Spleen (tissue), 11 donors: ENCODE measurements at regions not wholly inside any gene's neighbourhood (a gene's known extent, or its start where the extent isn't known, plus 50 kb on each side); places are given as distances from the start of the nearest gene placed in this dataset.

Experiments used
- DNase-seq: peaks from one replicate; pipeline ENCODE4 v3.0.0-alpha.2; 2020
- H3K27ac ChIP-seq, 8 donors: fragments of 200-600 bp; sonication (generic) in 7 of 8; 1 replicate in 4 of 8; 2 replicates in 4 of 8; pipeline versions ENCODE4 v1.5.0 to v1.8.0; 2016 to 2021; ENCODE audit warnings: inconsistent platforms in 4 of 8, mild to moderate bottlenecking in 4 of 8, moderate library complexity in 1 of 8
- H3K27me3 ChIP-seq, 7 donors: fragments of 200-600 bp; sonication (generic) in 6 of 7; replicated peaks in 1 of 7; 1 replicate in 4 of 7; 2 replicates in 3 of 7; pipeline versions ENCODE4 v1.5.0 to v1.8.0; 2016 to 2021; ENCODE audit warnings: inconsistent platforms in 3 of 7, mild to moderate bottlenecking in 1 of 7
- H3K36me3 ChIP-seq, 6 donors: fragments of 200-600 bp; sonication (generic) in 5 of 6; 1 replicate in 4 of 6; 2 replicates in 2 of 6; pipeline versions ENCODE4 v1.5.0 to v1.8.0; 2016 to 2021; ENCODE audit warnings: inconsistent platforms in 2 of 6
- H3K4me1 ChIP-seq, 6 donors: fragments of 200-600 bp; sonication (generic) in 5 of 6; 1 replicate in 3 of 6; 2 replicates in 3 of 6; pipeline versions ENCODE4 v1.5.0 to v1.8.0; 2016 to 2021; ENCODE audit warnings: inconsistent platforms in 3 of 6
- H3K4me3 ChIP-seq, 8 donors: fragments of 200-600 bp; sonication (generic) in 7 of 8; 1 replicate in 4 of 8; 2 replicates in 4 of 8; pipeline versions ENCODE4 v1.5.0 to v1.8.0; 2016 to 2021; ENCODE audit warnings: inconsistent platforms in 4 of 8, mild to moderate bottlenecking in 4 of 8, moderate library complexity in 2 of 8
- H3K9me3 ChIP-seq, 8 donors: fragments of 200-600 bp; sonication (generic) in 7 of 8; 1 replicate in 4 of 8; 2 replicates in 4 of 8; pipeline versions ENCODE4 v1.5.0 to v1.8.0; 2016 to 2021; ENCODE audit warnings: inconsistent platforms in 4 of 8
- POLR2A ChIP-seq, 3 donors: fragments of 450-650 bp; IDR thresholded peaks; one replicate each; pipeline ENCODE4 v1.5.1; 2017; ENCODE audit warnings: antibody characterized with exemption in 3 of 3, mild to moderate bottlenecking in 1 of 3
- POLR2AphosphoS5 ChIP-seq, 3 donors: sonication (generic); formaldehyde crosslinking; IDR thresholded peaks; one replicate each; pipeline ENCODE4 v1.5.1; 2017; ENCODE audit warnings: antibody characterized with exemption in 3 of 3
- WGBS, 5 donors: extraction: QIAGEN DNeasy Blood & Tissue Kit in 3 of 5; methylation state at CpG; one replicate each; pipeline versions ENCODE4 v1.1.5 to v1.1.7; 2013 to 2018; 5-methylcytosine and 5-hydroxymethylcytosine counted together
- intact Hi-C: fragments of 100-400 bp; cut with DNase I; formaldehyde crosslinking; loops from one replicate; pipeline ENCODE4 v1.15.0; 2023; ENCODE audit warnings: low total_unique reads
- TF ChIP-seq, protein P1 (sequence below), 11 experiments: fragments of 200-600 bp in 7 of 11; fragments of 450-650 bp in 4 of 11; sonication (generic) in 4 of 11; IDR thresholded peaks in 8 of 11; conservative IDR thresholded peaks in 3 of 11; 1 replicate in 7 of 11; 2 replicates in 4 of 11; pipeline versions ENCODE4 v1.4.0 to v1.8.0; 2016 to 2021; ENCODE audit warnings: antibody characterized with exemption in 11 of 11, inconsistent platforms in 4 of 11, mild to moderate bottlenecking in 1 of 11
- donor health status: healthy with polysubstance abuse.
- donor health status: DM: no; HTN: no; CAD: no; lungs with moderate emphysema.
- donor health status: DM: no; HTN: no; CAD: no.
- donor health status: Bipolar disorder and iron deficiency.
- donor health status: healthy.
- donor health status: DM: no; HTN: no; CAD: no.
- donor health status: DM: yes; HTN: yes; CAD: no.

DNA sequence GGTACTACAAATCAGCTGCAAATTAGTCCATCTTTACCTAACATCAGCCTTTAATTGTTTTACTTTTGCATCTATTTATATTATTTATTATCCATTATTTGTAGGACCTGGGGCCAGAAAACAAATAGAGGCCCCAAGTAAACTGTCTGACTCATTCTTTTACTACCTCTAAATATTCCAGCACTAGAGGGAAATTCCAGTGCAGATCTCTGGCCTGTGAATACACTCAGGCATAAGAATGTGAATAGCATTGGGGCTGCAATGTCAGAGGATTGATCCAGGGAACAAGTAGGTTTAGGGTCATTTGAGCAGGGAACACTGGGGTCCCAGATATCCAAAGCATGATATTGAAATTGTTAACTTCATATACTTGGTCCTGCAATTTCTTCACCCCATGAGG is 176.6 kb upstream of the TYRP1 start:
- no peak for DNase-seq
- Histone ChIP-seq H3K27me3 (no peaks in the 10 kb centered on the region), H3K27ac (no peak overlapping the region), H3K4me1 (no peaks in the 10 kb centered on the region), H3K36me3 (no peaks in the 10 kb centered on the region), H3K9me3 (no peaks in the 10 kb centered on the region), H3K4me3 (no peak overlapping the region)
- intact Hi-C loops: no loop called here
- TF ChIP-seq POLR2A (IDR thresholded peaks at IDR 0.05) (no peak), POLR2AphosphoS5 (IDR thresholded peaks at IDR 0.05) (no peak)
- TF ChIP-seq, protein P1, sequence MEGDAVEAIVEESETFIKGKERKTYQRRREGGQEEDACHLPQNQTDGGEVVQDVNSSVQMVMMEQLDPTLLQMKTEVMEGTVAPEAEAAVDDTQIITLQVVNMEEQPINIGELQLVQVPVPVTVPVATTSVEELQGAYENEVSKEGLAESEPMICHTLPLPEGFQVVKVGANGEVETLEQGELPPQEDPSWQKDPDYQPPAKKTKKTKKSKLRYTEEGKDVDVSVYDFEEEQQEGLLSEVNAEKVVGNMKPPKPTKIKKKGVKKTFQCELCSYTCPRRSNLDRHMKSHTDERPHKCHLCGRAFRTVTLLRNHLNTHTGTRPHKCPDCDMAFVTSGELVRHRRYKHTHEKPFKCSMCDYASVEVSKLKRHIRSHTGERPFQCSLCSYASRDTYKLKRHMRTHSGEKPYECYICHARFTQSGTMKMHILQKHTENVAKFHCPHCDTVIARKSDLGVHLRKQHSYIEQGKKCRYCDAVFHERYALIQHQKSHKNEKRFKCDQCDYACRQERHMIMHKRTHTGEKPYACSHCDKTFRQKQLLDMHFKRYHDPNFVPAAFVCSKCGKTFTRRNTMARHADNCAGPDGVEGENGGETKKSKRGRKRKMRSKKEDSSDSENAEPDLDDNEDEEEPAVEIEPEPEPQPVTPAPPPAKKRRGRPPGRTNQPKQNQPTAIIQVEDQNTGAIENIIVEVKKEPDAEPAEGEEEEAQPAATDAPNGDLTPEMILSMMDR (IDR thresholded peaks at IDR 0.05 in 8 of 11, conservative IDR thresholded peaks at IDR 0.05 in 3 of 11): no peak

DNA sequence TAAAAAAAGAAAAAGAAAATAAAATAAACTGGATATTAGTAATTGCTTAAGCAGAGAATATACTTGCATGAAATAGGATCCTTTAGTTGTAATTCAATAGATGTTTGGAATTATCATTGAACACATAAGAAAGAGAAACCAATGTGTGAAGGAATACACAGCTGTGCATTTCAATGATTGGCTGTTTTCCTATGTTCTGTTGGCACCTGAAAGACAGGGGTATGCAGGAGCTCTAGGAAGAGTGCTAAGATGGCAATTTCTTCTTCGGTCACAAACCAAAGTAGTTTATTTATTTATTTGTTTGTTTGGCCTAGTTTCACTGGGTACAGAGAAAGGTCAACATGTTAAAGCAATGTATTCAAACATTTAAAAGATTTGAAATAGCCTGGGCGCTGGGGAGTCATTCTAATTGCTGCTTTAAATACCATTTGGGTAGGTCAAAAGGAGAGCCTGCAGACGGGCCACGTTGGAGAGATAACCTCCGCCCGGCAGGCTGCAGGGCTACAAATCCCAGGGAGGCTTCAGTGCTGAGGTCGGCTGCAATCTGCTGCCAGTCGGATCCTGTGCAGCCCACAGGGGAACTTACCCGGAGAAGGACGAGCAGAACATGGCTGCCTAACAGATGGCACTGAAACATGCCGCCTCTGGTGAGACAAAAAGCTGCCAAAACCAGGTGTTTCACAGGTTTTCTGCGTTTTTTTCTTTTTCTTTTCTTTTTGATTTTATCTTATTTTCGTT is 154.2 kb upstream of the TYRP1 start:
- 62 to 72% (median 66%) methylated on average over 13 of the region's 13 CpGs for WGBS, 5 donors
- no peaks in the 10 kb centered on the region for H3K36me3 ChIP-seq
- intact Hi-C loops: no loop called here
- no peak overlapping the region for H3K4me3 ChIP-seq
- H3K4me1 ChIP-seq: no peaks in the 10 kb centered on the region
- no peak for DNase-seq
- no peaks in the 10 kb centered on the region for H3K27me3 ChIP-seq
- TF ChIP-seq, protein P1 (IDR thresholded peaks at IDR 0.05 in 8 of 11, conservative IDR thresholded peaks at IDR 0.05 in 3 of 11): no peak
- TF ChIP-seq POLR2A (IDR thresholded peaks at IDR 0.05) (no peak), POLR2AphosphoS5 (IDR thresholded peaks at IDR 0.05) (no peak)
- peaks cover 0 to 7% (median 0%) of the 10 kb centered on the region in 8 donors for H3K9me3 ChIP-seq
- H3K27ac ChIP-seq: no peak overlapping the region

DNA sequence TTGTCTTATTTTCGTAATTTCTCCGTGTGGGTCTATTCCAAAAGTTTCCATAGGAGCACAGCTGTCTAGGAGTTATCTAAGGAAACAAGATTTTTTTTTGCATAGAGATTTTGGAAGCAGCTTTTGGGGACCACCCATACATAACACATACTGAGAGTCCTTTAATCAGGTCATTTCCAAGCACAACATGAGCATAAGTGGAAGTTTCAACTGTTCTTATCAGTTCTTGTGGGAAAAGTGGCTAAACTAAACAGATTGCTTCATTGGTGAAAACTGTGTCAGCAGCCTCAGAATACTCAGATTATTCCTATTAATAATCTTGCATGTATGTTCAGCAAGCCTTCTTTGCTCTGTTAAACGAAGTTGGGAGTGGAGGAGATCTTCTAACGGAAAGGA is 153.6 kb upstream of the TYRP1 start:
- Histone ChIP-seq H3K4me3 (no peak overlapping the region), H3K4me1 (no peaks in the 10 kb centered on the region), H3K9me3 (peaks cover 0 to 2% (median 0%) of the 10 kb centered on the region in 8 donors), H3K36me3 (no peaks in the 10 kb centered on the region), H3K27me3 (no peaks in the 10 kb centered on the region), H3K27ac (no peak overlapping the region)
- 82 to 88% (median 85%) methylated on average over 4 of the region's 4 CpGs for whole genome bisulfite sequencing, 5 donors
- TF ChIP-seq, protein P1 (IDR thresholded peaks at IDR 0.05 in 8 of 11, conservative IDR thresholded peaks at IDR 0.05 in 3 of 11): no peak
- TF ChIP-seq POLR2AphosphoS5 (IDR thresholded peaks at IDR 0.05) (no peak), POLR2A (IDR thresholded peaks at IDR 0.05) (no peak)
- no peak for DNase-seq
- intact Hi-C loops: no loop called here

DNA sequence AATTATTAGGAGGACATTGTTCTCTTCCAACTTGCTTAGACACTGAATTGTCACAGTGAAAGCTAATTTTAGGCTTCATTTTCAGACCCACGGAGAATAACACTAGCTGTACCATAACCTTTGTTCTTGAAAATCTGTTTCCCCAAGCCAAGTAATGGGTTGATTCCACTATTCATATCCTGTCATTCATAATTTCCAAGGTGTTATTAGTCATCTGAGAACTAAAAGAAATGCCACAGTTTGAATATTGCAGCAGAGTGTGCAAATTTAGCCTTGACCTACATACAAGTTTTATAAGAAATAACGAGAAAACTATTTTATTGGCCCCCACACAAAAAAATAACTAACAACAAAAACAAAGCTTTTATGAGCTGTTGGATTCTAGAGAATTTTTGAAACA is 148.5 kb upstream of the TYRP1 start:
- 42 to 66% (median 58%) methylated on average over 2 of the region's 2 CpGs for WGBS, 5 donors
- H3K36me3 ChIP-seq: no peaks in the 10 kb centered on the region
- DNase-seq: no peak
- no peaks in the 10 kb centered on the region for H3K27me3 ChIP-seq
- H3K4me1 ChIP-seq: no peaks in the 10 kb centered on the region
- H3K9me3 ChIP-seq: no peaks in the 10 kb centered on the region
- no peak overlapping the region for H3K4me3 ChIP-seq
- TF ChIP-seq POLR2AphosphoS5 (IDR thresholded peaks at IDR 0.05): no peak
- TF ChIP-seq, protein P1 (IDR thresholded peaks at IDR 0.05 in 8 of 11, conservative IDR thresholded peaks at IDR 0.05 in 3 of 11): no peak
- no peak for TF ChIP-seq POLR2A (IDR thresholded peaks at IDR 0.05)
- H3K27ac ChIP-seq: no peak overlapping the region
- intact Hi-C loops: no loop called here
